ENCODE measurements at regions not wholly inside any gene's neighbourhood (a gene's known extent, or its start where the extent isn't known, plus 50 kb on each side); places are given as distances from the start of the nearest gene placed in this dataset.

GRCh38 chr17:37824534-37825485, 80.0 kb upstream of the HNF1B start:
- no peaks in the 10 kb centered on the region; the same call in 1 of the 2 replicates for H3K4me1 ChIP-seq (ENCODE audit: control insufficient read depth, insufficient read depth, low read length)
- CTCF ChIA-PET, result interaction anchor here (0.6 to 3.1 kb wide), 4 partner anchors 9 to 591 kb away, joined by 3 to 18 read pairs (median 4); no protein-coding TSS in a partner anchor
- H3K27ac ChIP-seq (ENCODE audit: extremely low read depth, low read depth, low read length), result no peak overlapping the region

DNA sequence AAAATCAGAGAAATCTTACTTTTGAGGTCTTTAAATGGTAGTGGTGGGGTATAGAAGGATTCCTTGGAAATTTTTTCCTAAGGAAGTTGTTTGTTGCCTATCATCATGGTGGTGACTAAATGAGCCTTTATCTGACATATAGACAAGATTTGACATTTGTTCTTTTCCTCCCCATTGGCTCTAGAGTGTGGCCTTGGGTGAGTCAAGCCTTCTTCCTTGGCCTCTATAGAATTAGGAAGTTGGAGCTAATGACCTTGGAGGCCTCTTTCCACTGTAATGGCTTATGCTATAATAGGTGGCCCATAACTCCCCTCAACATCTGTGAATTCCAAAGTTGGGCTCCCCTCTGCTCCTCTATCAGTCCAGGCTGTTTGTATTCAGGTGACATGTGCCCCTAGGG, 79.1 kb upstream of the HNF1B start:
- CTCF ChIA-PET, result interaction anchor here (0.6 to 3.1 kb wide), 3 partner anchors 8 to 590 kb away, joined by 3 to 18 read pairs (median 4); no protein-coding TSS in a partner anchor
- no peaks in the 10 kb centered on the region; the same call in 1 of the 2 replicates for H3K4me1 ChIP-seq (ENCODE audit: control insufficient read depth, insufficient read depth, low read length)
- TF ChIP-seq ZNF521 (tag by site-specific recombination; IDR thresholded peaks at IDR 0.05), result no peak
- no peak for TF ChIP-seq GFI1B (tag by site-specific recombination; IDR thresholded peaks at IDR 0.05)
- TF ChIP-seq, protein P1, sequence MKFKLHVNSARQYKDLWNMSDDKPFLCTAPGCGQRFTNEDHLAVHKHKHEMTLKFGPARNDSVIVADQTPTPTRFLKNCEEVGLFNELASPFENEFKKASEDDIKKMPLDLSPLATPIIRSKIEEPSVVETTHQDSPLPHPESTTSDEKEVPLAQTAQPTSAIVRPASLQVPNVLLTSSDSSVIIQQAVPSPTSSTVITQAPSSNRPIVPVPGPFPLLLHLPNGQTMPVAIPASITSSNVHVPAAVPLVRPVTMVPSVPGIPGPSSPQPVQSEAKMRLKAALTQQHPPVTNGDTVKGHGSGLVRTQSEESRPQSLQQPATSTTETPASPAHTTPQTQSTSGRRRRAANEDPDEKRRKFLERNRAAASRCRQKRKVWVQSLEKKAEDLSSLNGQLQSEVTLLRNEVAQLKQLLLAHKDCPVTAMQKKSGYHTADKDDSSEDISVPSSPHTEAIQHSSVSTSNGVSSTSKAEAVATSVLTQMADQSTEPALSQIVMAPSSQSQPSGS (tag by site-specific recombination; IDR thresholded peaks at IDR 0.05; ENCODE audit: low read depth), result no peak
- no peak for TF ChIP-seq ZBTB6 (tag by site-specific recombination; IDR thresholded peaks at IDR 0.05)
- no peak for TF ChIP-seq BCL11B (tag by site-specific recombination; IDR thresholded peaks at IDR 0.05; ENCODE audit: low read depth)
- no peak for TF ChIP-seq INSM2 (tag by site-specific recombination; IDR thresholded peaks at IDR 0.05)
- TF ChIP-seq SETDB1 (IDR thresholded peaks at IDR 0.05; ENCODE audit: insufficient read length, low read length), result no peak

More at GRCh38 chr17:37824534-37825485, 80.0 kb upstream of the HNF1B start:
- H3K4me3 ChIP-seq (ENCODE audit: low read depth, low read length), result no peak overlapping the region
- no peaks in the 10 kb centered on the region for H3K9me3 ChIP-seq (ENCODE audit: control insufficient read depth, insufficient read depth, low read depth, low read length)
- 0 out of 2 replicates have a peak, but pooled peaks have one; percentile 17 for TF ChIP-seq ZBTB17 (tag by site-specific recombination; IDR thresholded peaks at IDR 0.05)
- TF ChIP-seq, protein P2, sequence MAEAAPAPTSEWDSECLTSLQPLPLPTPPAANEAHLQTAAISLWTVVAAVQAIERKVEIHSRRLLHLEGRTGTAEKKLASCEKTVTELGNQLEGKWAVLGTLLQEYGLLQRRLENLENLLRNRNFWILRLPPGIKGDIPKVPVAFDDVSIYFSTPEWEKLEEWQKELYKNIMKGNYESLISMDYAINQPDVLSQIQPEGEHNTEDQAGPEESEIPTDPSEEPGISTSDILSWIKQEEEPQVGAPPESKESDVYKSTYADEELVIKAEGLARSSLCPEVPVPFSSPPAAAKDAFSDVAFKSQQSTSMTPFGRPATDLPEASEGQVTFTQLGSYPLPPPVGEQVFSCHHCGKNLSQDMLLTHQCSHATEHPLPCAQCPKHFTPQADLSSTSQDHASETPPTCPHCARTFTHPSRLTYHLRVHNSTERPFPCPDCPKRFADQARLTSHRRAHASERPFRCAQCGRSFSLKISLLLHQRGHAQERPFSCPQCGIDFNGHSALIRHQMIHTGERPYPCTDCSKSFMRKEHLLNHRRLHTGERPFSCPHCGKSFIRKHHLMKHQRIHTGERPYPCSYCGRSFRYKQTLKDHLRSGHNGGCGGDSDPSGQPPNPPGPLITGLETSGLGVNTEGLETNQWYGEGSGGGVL (tag by site-specific recombination; IDR thresholded peaks at IDR 0.05), result peak; percentile 58
- TF ChIP-seq, protein P3, sequence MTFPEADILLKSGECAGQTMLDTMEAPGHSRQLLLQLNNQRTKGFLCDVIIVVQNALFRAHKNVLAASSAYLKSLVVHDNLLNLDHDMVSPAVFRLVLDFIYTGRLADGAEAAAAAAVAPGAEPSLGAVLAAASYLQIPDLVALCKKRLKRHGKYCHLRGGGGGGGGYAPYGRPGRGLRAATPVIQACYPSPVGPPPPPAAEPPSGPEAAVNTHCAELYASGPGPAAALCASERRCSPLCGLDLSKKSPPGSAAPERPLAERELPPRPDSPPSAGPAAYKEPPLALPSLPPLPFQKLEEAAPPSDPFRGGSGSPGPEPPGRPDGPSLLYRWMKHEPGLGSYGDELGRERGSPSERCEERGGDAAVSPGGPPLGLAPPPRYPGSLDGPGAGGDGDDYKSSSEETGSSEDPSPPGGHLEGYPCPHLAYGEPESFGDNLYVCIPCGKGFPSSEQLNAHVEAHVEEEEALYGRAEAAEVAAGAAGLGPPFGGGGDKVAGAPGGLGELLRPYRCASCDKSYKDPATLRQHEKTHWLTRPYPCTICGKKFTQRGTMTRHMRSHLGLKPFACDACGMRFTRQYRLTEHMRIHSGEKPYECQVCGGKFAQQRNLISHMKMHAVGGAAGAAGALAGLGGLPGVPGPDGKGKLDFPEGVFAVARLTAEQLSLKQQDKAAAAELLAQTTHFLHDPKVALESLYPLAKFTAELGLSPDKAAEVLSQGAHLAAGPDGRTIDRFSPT (tag by site-specific recombination; IDR thresholded peaks at IDR 0.05), result no peak
- peak; percentile 22; the same call in 1 of the 2 replicates for TF ChIP-seq PRDM10 (tag by site-specific recombination; IDR thresholded peaks at IDR 0.05)
- peak; percentile 51; the same call in 1 of the 2 replicates for TF ChIP-seq PRDM1 (tag by site-specific recombination; IDR thresholded peaks at IDR 0.05)
- POLR2A ChIA-PET, result interaction anchor here (1.1 kb wide), 1 partner anchor 9 kb away, joined by 4 read pairs; no protein-coding TSS in a partner anchor
- no peaks in the 10 kb centered on the region for H3K36me3 ChIP-seq (ENCODE audit: control insufficient read depth in 2 of 2, insufficient read depth in 1 of 2, low read length in 2 of 2)

More for the DNA sequence above, 79.1 kb upstream of the HNF1B start:
- Histone ChIP-seq H3K4me3 (ENCODE audit: low read depth, low read length) (no peak overlapping the region), H3K9me3 (ENCODE audit: control insufficient read depth, insufficient read depth, low read depth, low read length) (no peaks in the 10 kb centered on the region), H3K27ac (ENCODE audit: extremely low read depth, low read depth, low read length) (no peak overlapping the region), H3K36me3 (ENCODE audit: control insufficient read depth in 2 of 2, insufficient read depth in 1 of 2, low read length in 2 of 2) (no peaks in the 10 kb centered on the region)
- POLR2A ChIA-PET, result no interaction called here
